ENCODE measurements at regions not wholly inside any gene's neighbourhood (a gene's known extent, or its start where the extent isn't known, plus 50 kb on each side); places are given as distances from the start of the nearest gene placed in this dataset.

- Histone ChIP-seq H3K9me3 (no peaks in the 10 kb centered on the region), H3K36me3 (no peaks in the 10 kb centered on the region), H3K27ac (no peak overlapping the region), H3K4me3 (no peak overlapping the region), H3K4me1 (no peaks in the 10 kb centered on the region), H3K27me3 (no peaks in the 10 kb centered on the region)
- intact Hi-C loops (cut with DNase I; ENCODE audit: low total_unique reads), result no loop called here
- no peak for TF ChIP-seq CTCF (IDR thresholded peaks at IDR 0.05)
- DNase-seq, result no peak
Observed at GRCh38 chr10:57818522-57818921, 449.2 kb downstream of the IPMK start.

GRCh38 chr10:57817741-57818140 is 450.0 kb downstream of the IPMK start:
- Histone ChIP-seq H3K4me1 (no peaks in the 10 kb centered on the region), H3K9me3 (no peaks in the 10 kb centered on the region), H3K4me3 (no peak overlapping the region), H3K36me3 (no peaks in the 10 kb centered on the region), H3K27ac (no peak overlapping the region), H3K27me3 (no peaks in the 10 kb centered on the region)
- TF ChIP-seq CTCF (IDR thresholded peaks at IDR 0.05), result no peak
- no peak for DNase-seq
- intact Hi-C loops (cut with DNase I; ENCODE audit: low total_unique reads), result no loop called here

- H3K4me3 ChIP-seq, result no peak overlapping the region
- no peak for DNase-seq
- no peaks in the 10 kb centered on the region for H3K4me1 ChIP-seq
- no peaks in the 10 kb centered on the region for H3K27me3 ChIP-seq
- no peak for TF ChIP-seq CTCF (IDR thresholded peaks at IDR 0.05)
- H3K27ac ChIP-seq, result no peak overlapping the region
- intact Hi-C loops (cut with DNase I; ENCODE audit: low total_unique reads), result no loop called here
- no peaks in the 10 kb centered on the region for H3K9me3 ChIP-seq
- H3K36me3 ChIP-seq, result no peaks in the 10 kb centered on the region
Observed at GRCh38 chr10:57815949-57816348, 451.7 kb downstream of the IPMK start.

GRCh38 chr10:57809961-57810360 is 457.7 kb downstream of the IPMK start:
- intact Hi-C loops (cut with DNase I; ENCODE audit: low total_unique reads), result no loop called here
- Histone ChIP-seq H3K27me3 (no peaks in the 10 kb centered on the region), H3K9me3 (no peaks in the 10 kb centered on the region), H3K36me3 (no peaks in the 10 kb centered on the region), H3K4me3 (no peak overlapping the region), H3K27ac (no peak overlapping the region), H3K4me1 (no peaks in the 10 kb centered on the region)
- no peak for DNase-seq
- no peak for TF ChIP-seq CTCF (IDR thresholded peaks at IDR 0.05)

- Histone ChIP-seq H3K36me3 (no peaks in the 10 kb centered on the region), H3K27ac (no peak overlapping the region), H3K9me3 (no peaks in the 10 kb centered on the region), H3K4me1 (no peaks in the 10 kb centered on the region), H3K27me3 (no peaks in the 10 kb centered on the region), H3K4me3 (no peak overlapping the region)
- no peak for DNase-seq
- TF ChIP-seq CTCF (IDR thresholded peaks at IDR 0.05), result no peak
- intact Hi-C loops (cut with DNase I; ENCODE audit: low total_unique reads), result no loop called here
Observed at GRCh38 chr10:57807906-57808305, 459.8 kb downstream of the IPMK start.

GRCh38 chr10:57806675-57807074 is 461.0 kb downstream of the IPMK start:
- no peak overlapping the region for H3K27ac ChIP-seq
- TF ChIP-seq CTCF (IDR thresholded peaks at IDR 0.05), result no peak
- no peaks in the 10 kb centered on the region for H3K36me3 ChIP-seq
- H3K4me3 ChIP-seq, result no peak overlapping the region
- no peaks in the 10 kb centered on the region for H3K9me3 ChIP-seq
- intact Hi-C loops (cut with DNase I; ENCODE audit: low total_unique reads), result no loop called here
- no peak for DNase-seq
- H3K4me1 ChIP-seq, result no peaks in the 10 kb centered on the region
- H3K27me3 ChIP-seq, result no peaks in the 10 kb centered on the region

All from tibial artery (tissue), 4 donors.